Panc1 (cell line): ENCODE measurements at regions not wholly inside any gene's neighbourhood (a gene's known extent, or its start where the extent isn't known, plus 50 kb on each side); places are given as distances from the start of the nearest gene placed in this dataset.

ENCODE experiments used
- CTCF ChIP-seq: fragments of 450-650 bp; IDR thresholded peaks from 2 replicates; pipeline ENCODE4 v1.5.1; 2017; ENCODE audit warnings: mild to moderate bottlenecking
- POLR2AphosphoS5 ChIP-seq: IDR thresholded peaks from 2 replicates; pipeline ENCODE4 v1.6.1; 2012; ENCODE audit warnings: mild to moderate bottlenecking, low read depth, low read length, moderate library complexity
- REST ChIP-seq, 2 experiments: IDR thresholded peaks; 2 replicates each; pipeline ENCODE4 v1.6.1; 2011 to 2012; ENCODE audit warnings: low read depth in 2 of 2, control low read depth in 1 of 2, low read length in 1 of 2, mild to moderate bottlenecking in 1 of 2, moderate library complexity in 1 of 2; ENCODE audit not compliant: insufficient read depth in 1 of 2
- TCF7L2 ChIP-seq: IDR thresholded peaks from 2 replicates; pipeline ENCODE4 v1.6.1; 2011; ENCODE audit warnings: mild to moderate bottlenecking, low read depth, low read length, inconsistent platforms

DNA sequence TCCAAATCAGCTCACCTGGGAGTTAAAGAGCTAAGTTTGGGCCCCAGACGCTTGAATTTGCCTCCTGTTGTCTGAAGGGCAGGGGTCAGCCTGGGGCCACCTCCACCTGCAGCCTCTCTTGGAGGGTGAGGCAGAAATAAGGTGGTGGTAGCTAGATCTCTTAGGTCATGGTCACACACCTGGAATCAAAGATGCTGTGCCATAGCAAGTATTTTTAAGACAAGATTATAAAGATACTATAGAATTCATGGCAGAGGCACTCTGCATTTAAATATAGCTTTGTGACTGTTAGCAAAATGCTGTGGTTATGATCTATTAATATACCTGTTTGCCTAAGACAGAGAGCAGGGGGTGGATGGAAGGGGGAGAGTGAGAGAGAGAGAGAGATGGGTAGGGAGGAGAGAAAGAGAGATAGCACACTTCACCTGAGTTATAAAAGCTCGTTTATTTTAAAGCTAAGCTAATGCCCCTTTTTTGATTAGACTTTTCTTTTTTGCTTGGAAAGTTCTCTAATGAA, 242.7 kb downstream of the TMEM182 start:
- TF ChIP-seq REST (IDR thresholded peaks at IDR 0.05; ENCODE audit: insufficient read depth in 1 of 2, low read depth in 2 of 2, low read length in 1 of 2): no peak
- TF ChIP-seq CTCF: no peak
- TF ChIP-seq TCF7L2: no peak
- TF ChIP-seq POLR2AphosphoS5: no peak
